ENCODE measurements at regions not wholly inside any gene's neighbourhood (a gene's known extent, or its start where the extent isn't known, plus 50 kb on each side); places are given as distances from the start of the nearest gene placed in this dataset.

GRCh38 chr16:72664509-72665408, 383.2 kb downstream of the ZFHX3 start:
- TF ChIP-seq EGR1 (IDR thresholded peaks at IDR 0.05), result peak; percentile 67; the same call in 1 of the 2 replicates
- TF ChIP-seq, protein P1, sequence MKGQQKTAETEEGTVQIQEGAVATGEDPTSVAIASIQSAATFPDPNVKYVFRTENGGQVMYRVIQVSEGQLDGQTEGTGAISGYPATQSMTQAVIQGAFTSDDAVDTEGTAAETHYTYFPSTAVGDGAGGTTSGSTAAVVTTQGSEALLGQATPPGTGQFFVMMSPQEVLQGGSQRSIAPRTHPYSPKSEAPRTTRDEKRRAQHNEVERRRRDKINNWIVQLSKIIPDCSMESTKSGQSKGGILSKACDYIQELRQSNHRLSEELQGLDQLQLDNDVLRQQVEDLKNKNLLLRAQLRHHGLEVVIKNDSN (IDR thresholded peaks at IDR 0.05), result no peak
- TF ChIP-seq TCF12 (IDR thresholded peaks at IDR 0.05; ENCODE audit: low read depth), result no peak
- peak; percentile 37; the same call in 1 of the 2 replicates for TF ChIP-seq CREB1 (IDR thresholded peaks at IDR 0.05; ENCODE audit: low read depth)

DNA sequence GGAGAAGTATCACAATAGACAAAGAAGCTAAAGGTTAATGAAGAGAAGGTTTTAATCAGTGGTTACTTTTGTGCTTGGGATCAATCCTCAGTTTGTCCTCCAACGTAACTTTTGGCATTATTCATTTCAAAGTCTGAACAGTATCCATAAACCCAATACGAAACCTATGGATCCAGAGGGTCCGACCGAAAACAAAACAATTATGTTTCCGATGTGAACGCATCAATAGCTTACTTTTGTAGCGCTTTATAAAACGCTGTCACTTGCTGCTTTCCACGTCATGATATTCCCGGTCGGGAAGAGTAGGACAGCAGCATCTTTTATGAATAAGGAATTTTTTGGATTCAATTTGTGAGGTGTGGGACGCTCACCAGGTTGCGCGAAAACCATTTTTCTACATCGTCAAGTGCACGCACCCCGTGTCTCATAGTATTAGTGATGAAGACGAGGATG, 383.8 kb downstream of the ZFHX3 start:
- TF ChIP-seq TEAD4 (IDR thresholded peaks at IDR 0.05), result no peak
- TF ChIP-seq FOXM1 (IDR thresholded peaks at IDR 0.05; ENCODE audit: borderline replicate concordance, low read depth), result no peak
- TF ChIP-seq MAX (IDR thresholded peaks at IDR 0.05), result no peak
- no peak for TF ChIP-seq EP300 (IDR thresholded peaks at IDR 0.05; ENCODE audit: borderline replicate concordance)
- TF ChIP-seq ZBTB7A (IDR thresholded peaks at IDR 0.05; ENCODE audit: low read depth), result no peak
- no peak for TF ChIP-seq NFIC (IDR thresholded peaks at IDR 0.05)
- TF ChIP-seq EGR1 (IDR thresholded peaks at IDR 0.05), result no peak
- no peak for TF ChIP-seq CREB1 (IDR thresholded peaks at IDR 0.05; ENCODE audit: low read depth)
- no peak for TF ChIP-seq TCF12 (IDR thresholded peaks at IDR 0.05; ENCODE audit: low read depth)
- no peak for TF ChIP-seq YY1 (IDR thresholded peaks at IDR 0.05; ENCODE audit: low read depth)
- TF ChIP-seq REST (IDR thresholded peaks at IDR 0.05; ENCODE audit: low read depth), result no peak
- no peak for TF ChIP-seq CEBPB (IDR thresholded peaks at IDR 0.05)
- no peak for TF ChIP-seq TAF1 (IDR thresholded peaks at IDR 0.05; ENCODE audit: low read depth)
- TF ChIP-seq, protein P1 (IDR thresholded peaks at IDR 0.05), result no peak
- TF ChIP-seq RAD21 (IDR thresholded peaks at IDR 0.05; ENCODE audit: low read depth), result no peak

- TF ChIP-seq REST (IDR thresholded peaks at IDR 0.05; ENCODE audit: low read depth), result no peak
- TF ChIP-seq NFIC (IDR thresholded peaks at IDR 0.05), result no peak
- TF ChIP-seq, protein P1 (IDR thresholded peaks at IDR 0.05), result no peak
- no peak for TF ChIP-seq CREB1 (IDR thresholded peaks at IDR 0.05; ENCODE audit: low read depth)
- no peak for TF ChIP-seq TCF12 (IDR thresholded peaks at IDR 0.05; ENCODE audit: low read depth)
- no peak for TF ChIP-seq TAF1 (IDR thresholded peaks at IDR 0.05; ENCODE audit: low read depth)
- TF ChIP-seq CEBPB (IDR thresholded peaks at IDR 0.05), result no peak
These were observed 388.8 kb downstream of the ZFHX3 start for GRCh38 chr16:72658888-72659717.

- TF ChIP-seq YY1 (IDR thresholded peaks at IDR 0.05; ENCODE audit: low read depth), result no peak
- no peak for TF ChIP-seq CREB1 (IDR thresholded peaks at IDR 0.05; ENCODE audit: low read depth)
- no peak for TF ChIP-seq TAF1 (IDR thresholded peaks at IDR 0.05; ENCODE audit: low read depth)
- no peak for TF ChIP-seq MAX (IDR thresholded peaks at IDR 0.05)
- TF ChIP-seq NFIC (IDR thresholded peaks at IDR 0.05), result no peak
- no peak for TF ChIP-seq FOXM1 (IDR thresholded peaks at IDR 0.05; ENCODE audit: borderline replicate concordance, low read depth)
- TF ChIP-seq TCF12 (IDR thresholded peaks at IDR 0.05; ENCODE audit: low read depth), result no peak
- no peak for TF ChIP-seq ZBTB7A (IDR thresholded peaks at IDR 0.05; ENCODE audit: low read depth)
- TF ChIP-seq, protein P1 (IDR thresholded peaks at IDR 0.05), result no peak
- no peak for TF ChIP-seq EGR1 (IDR thresholded peaks at IDR 0.05)
- TF ChIP-seq EP300 (IDR thresholded peaks at IDR 0.05; ENCODE audit: borderline replicate concordance), result no peak
- no peak for TF ChIP-seq REST (IDR thresholded peaks at IDR 0.05; ENCODE audit: low read depth)
- TF ChIP-seq TEAD4 (IDR thresholded peaks at IDR 0.05), result no peak
- TF ChIP-seq RAD21 (IDR thresholded peaks at IDR 0.05; ENCODE audit: low read depth), result no peak
These were observed 390.1 kb downstream of the ZFHX3 start for GRCh38 chr16:72657791-72658190.
